GM12878 (cell line): ENCODE measurements at regions not wholly inside any gene's neighbourhood (a gene's known extent, or its start where the extent isn't known, plus 50 kb on each side); places are given as distances from the start of the nearest gene placed in this dataset.

Experiments used
- ATAC-seq: fragments of 200-7000 bp; cut with Tn5 transposase; 3 replicates; pipeline ENCODE4 v1.9.1; 2020; ENCODE audit warnings: mild to moderate bottlenecking, moderate library complexity
- BruUV-seq: library from RNA; stranded (reverse); fragments of 400-500 nt; replicated peaks from 2 replicates; lab custom pipeline; 2021; lab: Mats Ljungman, UMichigan
- CTCF ChIA-PET: fragments of 300-600 bp; sonication (Branson Sonifier 250); formaldehyde crosslinking; extraction: SDS; loops from one replicate; lab custom pipeline; 2021; ENCODE audit warnings: inconsistent platforms; lab: Yijun Ruan, JAX
- POLR2A ChIA-PET: fragments of 350-600 bp; formaldehyde crosslinking; extraction: SDS; loops from one replicate; lab custom pipeline; 2021; ENCODE audit warnings: inconsistent platforms; lab: Charles Lee
- RAD21 ChIA-PET: fragments of 300-600 bp; sonication (Branson Sonifier 250); formaldehyde crosslinking; loops from one replicate; lab custom pipeline; 2023; ENCODE audit warnings: antibody characterized with exemption; ENCODE audit not compliant: unreplicated experiment; lab: Charles Lee
- SMC1A ChIA-PET: fragments of 300-600 bp; sonication (Branson Sonifier 250); formaldehyde crosslinking; loops from one replicate; lab custom pipeline; 2023; ENCODE audit not compliant: unreplicated experiment, uncharacterized antibody; lab: Charles Lee
- DNase-seq: peaks from one replicate; pipeline ENCODE4 v3.0.0-alpha.2; 2011; ENCODE audit warnings: low read depth, low spot score
- FAIRE-seq: peaks from 3 replicates; lab custom pipeline; 2011; peaks lifted over from hg19 to GRCh38; lab: Jason Lieb, UNC
- H2AFZ ChIP-seq: 2 replicates; pipeline ENCODE4 v1.6.0; 2011; ENCODE audit warnings: low read depth, low read length, control low read depth; ENCODE audit not compliant: control insufficient read depth
- H3K27ac ChIP-seq: 2 replicates; pipeline ENCODE4 v1.5.1; 2011; ENCODE audit warnings: control low read depth; ENCODE audit not compliant: control insufficient read depth, insufficient read depth
- H3K27me3 ChIP-seq, 2 experiments: replicated peaks in 1 of 2; 2 replicates each; pipeline versions ENCODE4 v1.6.0 to v1.6.1; 2011; ENCODE audit warnings: low read length in 1 of 2; ENCODE audit not compliant: control insufficient read depth in 2 of 2, insufficient read depth in 2 of 2
- H3K36me3 ChIP-seq, 2 experiments: 2 replicates each; pipeline ENCODE4 v1.5.1; 2011; ENCODE audit warnings: low read length in 1 of 2; ENCODE audit not compliant: control insufficient read depth in 2 of 2, insufficient read depth in 2 of 2
- H3K4me1 ChIP-seq: 2 replicates; pipeline ENCODE4 v1.6.1; 2011; ENCODE audit warnings: mild to moderate bottlenecking, low read length, moderate library complexity, mixed read lengths; ENCODE audit not compliant: control insufficient read depth, insufficient read depth
- H3K4me2 ChIP-seq: 2 replicates; pipeline ENCODE4 v1.6.0; 2011; ENCODE audit warnings: control low read depth; ENCODE audit not compliant: control insufficient read depth, insufficient read depth
- H3K4me3 ChIP-seq: fragments of 200-600 bp; sonication (generic); 2 replicates; pipeline ENCODE4 v1.5.1; 2016
- H3K79me2 ChIP-seq: 2 replicates; pipeline ENCODE4 v1.6.0; 2011; ENCODE audit warnings: low read length; ENCODE audit not compliant: control insufficient read depth, insufficient read depth
- H3K9ac ChIP-seq: 2 replicates; pipeline ENCODE4 v1.8.0; 2011; ENCODE audit warnings: low read length, control low read depth, mixed read lengths; ENCODE audit not compliant: control insufficient read depth, insufficient read depth
- H3K9me3 ChIP-seq: replicated peaks from 3 replicates; pipeline ENCODE4 v1.5.1; 2011; ENCODE audit warnings: mild to moderate bottlenecking, low read length; ENCODE audit not compliant: control insufficient read depth, insufficient read depth
- H4K20me1 ChIP-seq: 2 replicates; pipeline ENCODE4 v1.6.0; 2011; ENCODE audit not compliant: control insufficient read depth, insufficient read depth
- ASH2L ChIP-seq: fragments of 300-600, 200-600 bp; sonication (generic); IDR thresholded peaks from 2 replicates; pipeline ENCODE4 v1.6.1; 2017; ENCODE audit warnings: low read depth, mild to moderate bottlenecking, borderline replicate concordance
- ESRRA ChIP-seq: IDR thresholded peaks from 2 replicates; pipeline ENCODE4 v1.6.1; 2012; ENCODE audit warnings: mild to moderate bottlenecking, low read length, improper control_type of control experiment
- POLR2A ChIP-seq: IDR thresholded peaks from 2 replicates; pipeline ENCODE4 v1.6.1; 2011; ENCODE audit warnings: low read depth, mild to moderate bottlenecking, low read length
- ZNF207 ChIP-seq: fragments of 450-650 bp; IDR thresholded peaks from 2 replicates; pipeline ENCODE4 v1.6.1; 2014; ENCODE audit warnings: antibody characterized with exemption, mild to moderate bottlenecking, borderline replicate concordance
- WGBS: methylation state at CpG from one replicate; pipeline ENCODE4 v1.1.6; 2016; ENCODE audit warnings: low lambda C conversion rate; ENCODE audit not compliant: insufficient replicate concordance, insufficient coverage; ENCODE audit errors: missing lambda C conversion rate; 5-methylcytosine and 5-hydroxymethylcytosine counted together
- in situ Hi-C: fragments of 300-500 bp; cut with MboI; formaldehyde crosslinking; loops from 9 replicates; pipeline ENCODE4 v1.14.3; 2018; ENCODE audit warnings: mixed read lengths
- intact Hi-C: fragments of 100-400 bp; cut with micrococcal nuclease; formaldehyde crosslinking; loops from one replicate; pipeline ENCODE4 v1.14.2; 2022; ENCODE audit not compliant: unreplicated experiment
- TF ChIP-seq, protein P1 (sequence below): fragments of 450-650 bp; IDR thresholded peaks from 2 replicates; pipeline ENCODE4 v1.6.1; 2016; ENCODE audit warnings: mild to moderate bottlenecking, moderate library complexity, borderline replicate concordance

GRCh38 chr22:48957987-48958321 is 869.7 kb downstream of the BRD1 start:
- no peaks in the 10 kb centered on the region for H3K4me1 ChIP-seq
- in situ Hi-C loops: no loop called here
- no peak overlapping the region for H3K4me3 ChIP-seq
- BruUV-seq: no TSS peak
- ATAC-seq: no peak
- H4K20me1 ChIP-seq: no peaks in the 10 kb centered on the region
- WGBS: 3% methylated on average over 5 of the region's 5 CpGs
- FAIRE-seq: no peak
- SMC1A ChIA-PET: no interaction called here
- no peak for DNase-seq
- no peak overlapping the region for H2AFZ ChIP-seq
- no peaks in the 10 kb centered on the region for H3K27me3 ChIP-seq
- no peaks in the 10 kb centered on the region for H3K79me2 ChIP-seq
- no peak overlapping the region for H3K4me2 ChIP-seq
- no peaks in the 10 kb centered on the region; the same call in 2 of the 3 replicates for H3K9me3 ChIP-seq
- POLR2A ChIA-PET: no interaction called here
- no peak overlapping the region for H3K27ac ChIP-seq
- RAD21 ChIA-PET: no interaction called here
- H3K9ac ChIP-seq: no peak overlapping the region
- TF ChIP-seq ASH2L: no peak
- no peak for TF ChIP-seq ZNF207
- TF ChIP-seq POLR2A: no peak
- no peak for TF ChIP-seq ESRRA
- TF ChIP-seq, protein P1, sequence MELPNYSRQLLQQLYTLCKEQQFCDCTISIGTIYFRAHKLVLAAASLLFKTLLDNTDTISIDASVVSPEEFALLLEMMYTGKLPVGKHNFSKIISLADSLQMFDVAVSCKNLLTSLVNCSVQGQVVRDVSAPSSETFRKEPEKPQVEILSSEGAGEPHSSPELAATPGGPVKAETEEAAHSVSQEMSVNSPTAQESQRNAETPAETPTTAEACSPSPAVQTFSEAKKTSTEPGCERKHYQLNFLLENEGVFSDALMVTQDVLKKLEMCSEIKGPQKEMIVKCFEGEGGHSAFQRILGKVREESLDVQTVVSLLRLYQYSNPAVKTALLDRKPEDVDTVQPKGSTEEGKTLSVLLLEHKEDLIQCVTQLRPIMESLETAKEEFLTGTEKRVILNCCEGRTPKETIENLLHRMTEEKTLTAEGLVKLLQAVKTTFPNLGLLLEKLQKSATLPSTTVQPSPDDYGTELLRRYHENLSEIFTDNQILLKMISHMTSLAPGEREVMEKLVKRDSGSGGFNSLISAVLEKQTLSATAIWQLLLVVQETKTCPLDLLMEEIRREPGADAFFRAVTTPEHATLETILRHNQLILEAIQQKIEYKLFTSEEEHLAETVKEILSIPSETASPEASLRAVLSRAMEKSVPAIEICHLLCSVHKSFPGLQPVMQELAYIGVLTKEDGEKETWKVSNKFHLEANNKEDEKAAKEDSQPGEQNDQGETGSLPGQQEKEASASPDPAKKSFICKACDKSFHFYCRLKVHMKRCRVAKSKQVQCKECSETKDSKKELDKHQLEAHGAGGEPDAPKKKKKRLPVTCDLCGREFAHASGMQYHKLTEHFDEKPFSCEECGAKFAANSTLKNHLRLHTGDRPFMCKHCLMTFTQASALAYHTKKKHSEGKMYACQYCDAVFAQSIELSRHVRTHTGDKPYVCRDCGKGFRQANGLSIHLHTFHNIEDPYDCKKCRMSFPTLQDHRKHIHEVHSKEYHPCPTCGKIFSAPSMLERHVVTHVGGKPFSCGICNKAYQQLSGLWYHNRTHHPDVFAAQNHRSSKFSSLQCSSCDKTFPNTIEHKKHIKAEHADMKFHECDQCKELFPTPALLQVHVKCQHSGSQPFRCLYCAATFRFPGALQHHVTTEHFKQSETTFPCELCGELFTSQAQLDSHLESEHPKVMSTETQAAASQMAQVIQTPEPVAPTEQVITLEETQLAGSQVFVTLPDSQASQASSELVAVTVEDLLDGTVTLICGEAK: no peak
- CTCF ChIA-PET: no interaction called here
- intact Hi-C loops: no loop called here
- no peaks in the 10 kb centered on the region for H3K36me3 ChIP-seq
